CD4-positive, alpha-beta T cell treated with Interleukin-2 at 100 ng/mL for 4 hours (primary cell): ENCODE measurements at regions not wholly inside any gene's neighbourhood (a gene's known extent, or its start where the extent isn't known, plus 50 kb on each side); places are given as distances from the start of the nearest gene placed in this dataset.

ENCODE experiments used
- DNase-seq: peaks from one replicate; pipeline ENCODE4 v3.0.0-alpha.2; 2020; ENCODE audit warnings: low spot score

GRCh38 chr4:1463088-1463926, 57.1 kb upstream of the NKX1-1 start:
- DNase-seq = no peak

GRCh38 chr4:1462768-1463075, 56.5 kb upstream of the NKX1-1 start:
- DNase-seq = no peak

- no peak for DNase-seq
These were observed 55.9 kb upstream of the NKX1-1 start for GRCh38 chr4:1462009-1462767.

- no peak for DNase-seq
These were observed 55.0 kb upstream of the NKX1-1 start for GRCh38 chr4:1460967-1461868.

GRCh38 chr4:1459722-1460511, 53.7 kb upstream of the NKX1-1 start:
- DNase-seq = no peak

- DNase-seq = no peak
These were observed 53.0 kb upstream of the NKX1-1 start for GRCh38 chr4:1459081-1459721.

- DNase-seq = no peak
These were observed 52.3 kb upstream of the NKX1-1 start for GRCh38 chr4:1458581-1458980.
